HT-29 (cell line): ENCODE measurements at regions not wholly inside any gene's neighbourhood (a gene's known extent, or its start where the extent isn't known, plus 50 kb on each side); places are given as distances from the start of the nearest gene placed in this dataset.
A peak's percentile ranks its signal among the peaks of the same experiment; 100 is the strongest.
"Not testable (repeated sequence)": the region's sequence is repeated elsewhere in the genome, so short reads cannot be mapped to it uniquely, and the experiment has no call there.

Experiments
- DNase-seq: peaks from one replicate; pipeline ENCODE4 v3.0.0-alpha.2; 2015; ENCODE audit warnings: low spot score

GRCh38 chr2:57696016-57696415 lies 350.6 kb upstream of the VRK2 start:
- DNase-seq: no peak

GRCh38 chr2:57698392-57698791 lies 348.2 kb upstream of the VRK2 start:
- no peak for DNase-seq

GRCh38 chr2:57698935-57699449 lies 347.6 kb upstream of the VRK2 start:
- no peak for DNase-seq

GRCh38 chr2:57701391-57701791 lies 345.2 kb upstream of the VRK2 start:
- no peak for DNase-seq

GRCh38 chr2:57703407-57703806 lies 343.2 kb upstream of the VRK2 start:
- DNase-seq: no peak

GRCh38 chr2:57707794-57708193 lies 338.8 kb upstream of the VRK2 start:
- not testable (repeated sequence) for DNase-seq

GRCh38 chr2:57711991-57712390 lies 334.6 kb upstream of the VRK2 start:
- no peak for DNase-seq

- DNase-seq: peak; percentile 77
Measured at GRCh38 chr2:57720728-57721627, 325.6 kb upstream of the VRK2 start.

GRCh38 chr2:57725337-57725947 lies 321.2 kb upstream of the VRK2 start:
- no peak for DNase-seq

GRCh38 chr2:57726294-57726693 lies 320.3 kb upstream of the VRK2 start:
- no peak for DNase-seq

GRCh38 chr2:57728691-57729090 lies 317.9 kb upstream of the VRK2 start:
- no peak for DNase-seq

GRCh38 chr2:57733956-57734355 lies 312.6 kb upstream of the VRK2 start:
- no peak for DNase-seq

GRCh38 chr2:57740891-57741290 lies 305.7 kb upstream of the VRK2 start:
- no peak for DNase-seq

- DNase-seq: no peak
Measured at GRCh38 chr2:57753636-57754035, 293.0 kb upstream of the VRK2 start.

- DNase-seq: no peak
Measured at GRCh38 chr2:57758686-57759085, 287.9 kb upstream of the VRK2 start.

GRCh38 chr2:57759131-57759530 lies 287.5 kb upstream of the VRK2 start:
- DNase-seq: no peak

- peak; percentile 89 for DNase-seq
Measured at GRCh38 chr2:57759822-57760300, 286.7 kb upstream of the VRK2 start.

- no peak for DNase-seq
Measured at GRCh38 chr2:57760381-57760801, 286.2 kb upstream of the VRK2 start.

- no peak for DNase-seq
Measured at GRCh38 chr2:57776916-57777315, 269.7 kb upstream of the VRK2 start.

- DNase-seq: no peak
Measured at GRCh38 chr2:57782587-57782986, 264.0 kb upstream of the VRK2 start.

GRCh38 chr2:57793310-57793709 lies 253.3 kb upstream of the VRK2 start:
- no peak for DNase-seq

GRCh38 chr2:57796527-57796926 lies 250.1 kb upstream of the VRK2 start:
- DNase-seq: no peak

GRCh38 chr2:57798346-57798745 lies 248.3 kb upstream of the VRK2 start:
- DNase-seq: no peak
